Upper lobe of left lung (tissue), 4 donors: ENCODE measurements at regions not wholly inside any gene's neighbourhood (a gene's known extent, or its start where the extent isn't known, plus 50 kb on each side); places are given as distances from the start of the nearest gene placed in this dataset.

Source experiments
- EP300 ChIP-seq, 4 donors: sonication (generic); formaldehyde crosslinking; IDR thresholded peaks; one replicate each; pipeline ENCODE4 v1.5.1; 2017; ENCODE audit warnings: antibody characterized with exemption in 4 of 4, control low read depth in 2 of 4
- POLR2A ChIP-seq, 4 donors: fragments of 450-650 bp; IDR thresholded peaks; one replicate each; pipeline ENCODE4 v1.5.1; 2016 to 2017; ENCODE audit warnings: antibody characterized with exemption in 4 of 4, mild to moderate bottlenecking in 2 of 4
- TF ChIP-seq, protein P1 (sequence below), 6 experiments: fragments of 450-650 bp in 4 of 6; fragments of 200-600 bp in 2 of 6; sonication (generic) in 2 of 6; IDR thresholded peaks; one replicate each; pipeline ENCODE4 v1.5.1; 2016 to 2019; ENCODE audit warnings: antibody characterized with exemption in 6 of 6

DNA sequence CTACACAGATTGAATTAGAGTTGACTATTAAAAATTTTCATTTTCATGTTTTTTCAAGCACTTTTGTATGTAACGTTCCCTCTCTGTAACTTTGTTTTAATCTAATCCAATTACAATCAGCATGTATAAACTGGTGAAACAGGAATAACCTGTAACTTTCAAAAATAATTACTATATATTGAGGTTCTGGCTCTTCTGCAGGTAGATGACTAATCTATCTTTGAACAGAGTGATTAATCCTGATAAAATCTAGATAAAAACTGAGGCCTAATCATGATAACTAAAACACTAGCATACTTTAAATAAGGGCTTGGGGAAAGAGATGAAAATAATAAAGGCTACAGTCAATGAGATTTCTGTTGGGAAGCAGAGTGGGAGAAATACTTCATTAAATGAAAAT lies 101.6 kb upstream of the KCND2 start:
- TF ChIP-seq POLR2A (IDR thresholded peaks at IDR 0.05) (no peak), EP300 (IDR thresholded peaks at IDR 0.05) (no peak)
- TF ChIP-seq, protein P1, sequence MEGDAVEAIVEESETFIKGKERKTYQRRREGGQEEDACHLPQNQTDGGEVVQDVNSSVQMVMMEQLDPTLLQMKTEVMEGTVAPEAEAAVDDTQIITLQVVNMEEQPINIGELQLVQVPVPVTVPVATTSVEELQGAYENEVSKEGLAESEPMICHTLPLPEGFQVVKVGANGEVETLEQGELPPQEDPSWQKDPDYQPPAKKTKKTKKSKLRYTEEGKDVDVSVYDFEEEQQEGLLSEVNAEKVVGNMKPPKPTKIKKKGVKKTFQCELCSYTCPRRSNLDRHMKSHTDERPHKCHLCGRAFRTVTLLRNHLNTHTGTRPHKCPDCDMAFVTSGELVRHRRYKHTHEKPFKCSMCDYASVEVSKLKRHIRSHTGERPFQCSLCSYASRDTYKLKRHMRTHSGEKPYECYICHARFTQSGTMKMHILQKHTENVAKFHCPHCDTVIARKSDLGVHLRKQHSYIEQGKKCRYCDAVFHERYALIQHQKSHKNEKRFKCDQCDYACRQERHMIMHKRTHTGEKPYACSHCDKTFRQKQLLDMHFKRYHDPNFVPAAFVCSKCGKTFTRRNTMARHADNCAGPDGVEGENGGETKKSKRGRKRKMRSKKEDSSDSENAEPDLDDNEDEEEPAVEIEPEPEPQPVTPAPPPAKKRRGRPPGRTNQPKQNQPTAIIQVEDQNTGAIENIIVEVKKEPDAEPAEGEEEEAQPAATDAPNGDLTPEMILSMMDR (IDR thresholded peaks at IDR 0.05): no peak
